Transverse colon (tissue), 3 donors: ENCODE measurements at regions not wholly inside any gene's neighbourhood (a gene's known extent, or its start where the extent isn't known, plus 50 kb on each side); places are given as distances from the start of the nearest gene placed in this dataset.
"Not testable (repeated sequence)": the region's sequence is repeated elsewhere in the genome, so short reads cannot be mapped to it uniquely, and the experiment has no call there.

ENCODE experiments used
- CTCF ChIP-seq, 5 experiments: fragments of 200-600 bp in 3 of 5; fragments of 450-650 bp in 2 of 5; sonication (generic) in 3 of 5; IDR thresholded peaks; 1 replicate in 2 of 5; 2 replicates in 3 of 5; pipeline ENCODE4 v1.5.1; 2016 to 2017; ENCODE audit warnings: antibody characterized with exemption in 5 of 5, inconsistent platforms in 3 of 5, mild to moderate bottlenecking in 2 of 5, moderate library complexity in 1 of 5
- EP300 ChIP-seq: sonication (generic); formaldehyde crosslinking; IDR thresholded peaks from one replicate; pipeline ENCODE4 v1.6.1; 2017; ENCODE audit warnings: antibody characterized with exemption, low read depth

GRCh38 chrX:3411626-3412025 is 65.2 kb upstream of the MXRA5 start:
- TF ChIP-seq CTCF (IDR thresholded peaks at IDR 0.05); EP300: not testable (repeated sequence)
